GM23338 (cell line): ENCODE measurements at regions not wholly inside any gene's neighbourhood (a gene's known extent, or its start where the extent isn't known, plus 50 kb on each side); places are given as distances from the start of the nearest gene placed in this dataset.

Experiments used
- ETS1 ChIP-seq: IDR thresholded peaks from 2 replicates; pipeline ENCODE4 v1.6.1; 2016; ENCODE audit warnings: antibody characterized with exemption
- EZH2 ChIP-seq: fragments of 200-600 bp; sonication (generic); IDR thresholded peaks from one replicate; pipeline ENCODE4 v1.8.0; 2017; ENCODE audit warnings: antibody characterized with exemption, mild to moderate bottlenecking, low read depth; ENCODE audit not compliant: unreplicated experiment
- EZH2phosphoT487 ChIP-seq: fragments of 200-600 bp; sonication (generic); IDR thresholded peaks from one replicate; pipeline ENCODE4 v1.8.1; 2018; ENCODE audit warnings: antibody characterized with exemption; ENCODE audit not compliant: unreplicated experiment
- POLR2AphosphoS5 ChIP-seq: IDR thresholded peaks from 2 replicates; pipeline ENCODE4 v1.6.1; 2016; ENCODE audit warnings: antibody characterized with exemption, low read depth
- ZNF114 ChIP-seq: fragments of 250-450 bp; sonication (Bioruptor Pico); IDR thresholded peaks from 2 replicates; pipeline ENCODE4 v1.5.0; 2020; ENCODE audit warnings: mild to moderate bottlenecking, moderate library complexity
- ZNF331 ChIP-seq: fragments of 250-450 bp; sonication (Bioruptor Pico); IDR thresholded peaks from 2 replicates; pipeline ENCODE4 v1.5.0; 2020; ENCODE audit warnings: low read depth, mild to moderate bottlenecking, moderate library complexity
- TF ChIP-seq, protein P1 (sequence below): fragments of 250-450 bp; sonication (Bioruptor Pico); IDR thresholded peaks from 2 replicates; pipeline ENCODE4 v1.5.0; 2020; ENCODE audit warnings: mild to moderate bottlenecking, moderate library complexity
- TF ChIP-seq, protein P2 (sequence below), 2 experiments: fragments of 200-600 bp in 1 of 2; sonication (generic) in 1 of 2; conservative IDR thresholded peaks; 2 replicates each; pipeline versions ENCODE4 v1.5.1 to v1.6.1; 2016 to 2017; ENCODE audit warnings: antibody characterized with exemption in 2 of 2, low read depth in 2 of 2, mild to moderate bottlenecking in 2 of 2, moderate library complexity in 1 of 2

DNA sequence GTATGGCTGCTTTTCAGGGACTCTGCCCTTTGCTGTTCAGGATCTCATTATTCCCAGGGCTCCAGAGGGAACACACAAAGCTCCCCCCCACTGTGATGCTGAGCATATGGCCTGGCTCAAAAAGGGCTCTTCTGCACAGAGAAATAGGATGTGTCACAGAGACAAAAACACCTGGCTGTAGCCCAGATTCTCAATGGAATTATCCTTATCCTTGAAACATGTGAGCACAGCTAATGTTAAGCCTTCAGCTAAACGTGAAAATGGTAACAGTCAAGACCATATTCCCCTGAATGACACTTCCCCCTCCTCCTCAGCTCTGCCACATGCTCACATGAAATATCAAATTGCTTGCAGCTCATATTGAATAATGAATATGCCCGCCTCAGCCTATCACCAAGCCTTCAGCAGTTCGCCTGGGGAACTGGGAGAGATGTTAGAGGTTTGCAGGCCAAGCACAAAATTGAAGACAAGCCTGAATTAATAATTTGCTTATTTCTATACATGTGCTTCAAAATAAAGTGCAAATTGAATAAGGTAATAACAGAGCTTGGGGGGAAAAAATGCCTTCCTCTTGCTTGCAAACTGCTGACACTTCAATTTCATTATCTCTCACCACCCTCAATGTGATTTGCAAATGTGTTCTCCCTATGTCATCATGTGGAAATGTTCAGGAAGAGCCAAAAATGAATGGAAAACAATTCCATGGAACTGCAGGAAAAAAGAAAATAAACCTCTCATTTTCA, 181.0 kb upstream of the HNRNPA3 start (continued):
- TF ChIP-seq, protein P1, sequence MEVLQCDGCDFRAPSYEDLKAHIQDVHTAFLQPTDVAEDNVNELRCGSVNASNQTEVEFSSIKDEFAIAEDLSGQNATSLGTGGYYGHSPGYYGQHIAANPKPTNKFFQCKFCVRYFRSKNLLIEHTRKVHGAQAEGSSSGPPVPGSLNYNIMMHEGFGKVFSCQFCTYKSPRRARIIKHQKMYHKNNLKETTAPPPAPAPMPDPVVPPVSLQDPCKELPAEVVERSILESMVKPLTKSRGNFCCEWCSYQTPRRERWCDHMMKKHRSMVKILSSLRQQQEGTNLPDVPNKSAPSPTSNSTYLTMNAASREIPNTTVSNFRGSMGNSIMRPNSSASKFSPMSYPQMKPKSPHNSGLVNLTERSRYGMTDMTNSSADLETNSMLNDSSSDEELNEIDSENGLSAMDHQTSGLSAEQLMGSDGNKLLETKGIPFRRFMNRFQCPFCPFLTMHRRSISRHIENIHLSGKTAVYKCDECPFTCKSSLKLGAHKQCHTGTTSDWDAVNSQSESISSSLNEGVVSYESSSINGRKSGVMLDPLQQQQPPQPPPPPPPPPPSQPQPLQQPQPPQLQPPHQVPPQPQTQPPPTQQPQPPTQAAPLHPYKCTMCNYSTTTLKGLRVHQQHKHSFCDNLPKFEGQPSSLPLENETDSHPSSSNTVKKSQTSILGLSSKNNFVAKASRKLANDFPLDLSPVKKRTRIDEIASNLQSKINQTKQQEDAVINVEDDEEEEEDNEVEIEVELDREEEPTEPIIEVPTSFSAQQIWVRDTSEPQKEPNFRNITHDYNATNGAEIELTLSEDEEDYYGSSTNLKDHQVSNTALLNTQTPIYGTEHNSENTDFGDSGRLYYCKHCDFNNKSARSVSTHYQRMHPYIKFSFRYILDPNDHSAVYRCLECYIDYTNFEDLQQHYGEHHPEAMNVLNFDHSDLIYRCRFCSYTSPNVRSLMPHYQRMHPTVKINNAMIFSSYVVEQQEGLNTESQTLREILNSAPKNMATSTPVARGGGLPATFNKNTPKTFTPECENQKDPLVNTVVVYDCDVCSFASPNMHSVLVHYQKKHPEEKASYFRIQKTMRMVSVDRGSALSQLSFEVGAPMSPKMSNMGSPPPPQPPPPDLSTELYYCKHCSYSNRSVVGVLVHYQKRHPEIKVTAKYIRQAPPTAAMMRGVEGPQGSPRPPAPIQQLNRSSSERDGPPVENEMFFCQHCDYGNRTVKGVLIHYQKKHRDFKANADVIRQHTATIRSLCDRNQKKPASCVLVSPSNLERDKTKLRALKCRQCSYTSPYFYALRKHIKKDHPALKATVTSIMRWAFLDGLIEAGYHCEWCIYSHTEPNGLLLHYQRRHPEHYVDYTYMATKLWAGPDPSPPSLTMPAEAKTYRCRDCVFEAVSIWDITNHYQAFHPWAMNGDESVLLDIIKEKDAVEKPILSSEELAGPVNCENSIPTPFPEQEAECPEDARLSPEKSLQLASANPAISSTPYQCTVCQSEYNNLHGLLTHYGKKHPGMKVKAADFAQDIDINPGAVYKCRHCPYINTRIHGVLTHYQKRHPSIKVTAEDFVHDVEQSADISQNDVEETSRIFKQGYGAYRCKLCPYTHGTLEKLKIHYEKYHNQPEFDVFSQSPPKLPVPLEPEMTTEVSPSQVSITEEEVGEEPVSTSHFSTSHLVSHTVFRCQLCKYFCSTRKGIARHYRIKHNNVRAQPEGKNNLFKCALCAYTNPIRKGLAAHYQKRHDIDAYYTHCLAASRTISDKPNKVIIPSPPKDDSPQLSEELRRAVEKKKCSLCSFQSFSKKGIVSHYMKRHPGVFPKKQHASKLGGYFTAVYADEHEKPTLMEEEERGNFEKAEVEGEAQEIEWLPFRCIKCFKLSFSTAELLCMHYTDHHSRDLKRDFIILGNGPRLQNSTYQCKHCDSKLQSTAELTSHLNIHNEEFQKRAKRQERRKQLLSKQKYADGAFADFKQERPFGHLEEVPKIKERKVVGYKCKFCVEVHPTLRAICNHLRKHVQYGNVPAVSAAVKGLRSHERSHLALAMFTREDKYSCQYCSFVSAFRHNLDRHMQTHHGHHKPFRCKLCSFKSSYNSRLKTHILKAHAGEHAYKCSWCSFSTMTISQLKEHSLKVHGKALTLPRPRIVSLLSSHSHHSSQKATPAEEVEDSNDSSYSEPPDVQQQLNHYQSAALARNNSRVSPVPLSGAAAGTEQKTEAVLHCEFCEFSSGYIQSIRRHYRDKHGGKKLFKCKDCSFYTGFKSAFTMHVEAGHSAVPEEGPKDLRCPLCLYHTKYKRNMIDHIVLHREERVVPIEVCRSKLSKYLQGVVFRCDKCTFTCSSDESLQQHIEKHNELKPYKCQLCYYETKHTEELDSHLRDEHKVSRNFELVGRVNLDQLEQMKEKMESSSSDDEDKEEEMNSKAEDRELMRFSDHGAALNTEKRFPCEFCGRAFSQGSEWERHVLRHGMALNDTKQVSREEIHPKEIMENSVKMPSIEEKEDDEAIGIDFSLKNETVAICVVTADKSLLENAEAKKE, result no peak
- TF ChIP-seq, protein P2, sequence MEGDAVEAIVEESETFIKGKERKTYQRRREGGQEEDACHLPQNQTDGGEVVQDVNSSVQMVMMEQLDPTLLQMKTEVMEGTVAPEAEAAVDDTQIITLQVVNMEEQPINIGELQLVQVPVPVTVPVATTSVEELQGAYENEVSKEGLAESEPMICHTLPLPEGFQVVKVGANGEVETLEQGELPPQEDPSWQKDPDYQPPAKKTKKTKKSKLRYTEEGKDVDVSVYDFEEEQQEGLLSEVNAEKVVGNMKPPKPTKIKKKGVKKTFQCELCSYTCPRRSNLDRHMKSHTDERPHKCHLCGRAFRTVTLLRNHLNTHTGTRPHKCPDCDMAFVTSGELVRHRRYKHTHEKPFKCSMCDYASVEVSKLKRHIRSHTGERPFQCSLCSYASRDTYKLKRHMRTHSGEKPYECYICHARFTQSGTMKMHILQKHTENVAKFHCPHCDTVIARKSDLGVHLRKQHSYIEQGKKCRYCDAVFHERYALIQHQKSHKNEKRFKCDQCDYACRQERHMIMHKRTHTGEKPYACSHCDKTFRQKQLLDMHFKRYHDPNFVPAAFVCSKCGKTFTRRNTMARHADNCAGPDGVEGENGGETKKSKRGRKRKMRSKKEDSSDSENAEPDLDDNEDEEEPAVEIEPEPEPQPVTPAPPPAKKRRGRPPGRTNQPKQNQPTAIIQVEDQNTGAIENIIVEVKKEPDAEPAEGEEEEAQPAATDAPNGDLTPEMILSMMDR (conservative IDR thresholded peaks at IDR 0.05; ENCODE audit: low read depth in 2 of 2), result no peak
- TF ChIP-seq ZNF331 (CRISPR knock-in tag), result no peak
- no peak for TF ChIP-seq EZH2
- TF ChIP-seq EZH2phosphoT487, result no peak
- TF ChIP-seq ZNF114 (CRISPR knock-in tag), result no peak
- TF ChIP-seq ETS1, result no peak
- no peak for TF ChIP-seq POLR2AphosphoS5
